GM19238 (cell line): ENCODE measurements at regions not wholly inside any gene's neighbourhood (a gene's known extent, or its start where the extent isn't known, plus 50 kb on each side); places are given as distances from the start of the nearest gene placed in this dataset.
"Not testable (repeated sequence)": the region's sequence is repeated elsewhere in the genome, so short reads cannot be mapped to it uniquely, and the experiment has no call there.

Source experiments
- DNase-seq: peaks from one replicate; pipeline ENCODE4 v3.0.0; 2011; ENCODE audit warnings: low spot score; ENCODE audit not compliant: insufficient read length

GRCh38 chr9:126166866-126167265 lies 159.8 kb upstream of the MVB12B start:
- no peak for DNase-seq

- no peak for DNase-seq
Observed at GRCh38 chr9:126169736-126170135, 156.9 kb upstream of the MVB12B start.

- DNase-seq, result no peak
Observed at GRCh38 chr9:126170286-126170823, 156.3 kb upstream of the MVB12B start.

- no peak for DNase-seq
Observed at GRCh38 chr9:126171641-126172040, 155.0 kb upstream of the MVB12B start.

- DNase-seq, result no peak
Observed at GRCh38 chr9:126173401-126173800, 153.2 kb upstream of the MVB12B start.

GRCh38 chr9:126173929-126174328 lies 152.7 kb upstream of the MVB12B start:
- no peak for DNase-seq

- DNase-seq, result no peak
Observed at GRCh38 chr9:126183266-126183665, 143.4 kb upstream of the MVB12B start.

GRCh38 chr9:126190994-126191393 lies 135.6 kb upstream of the MVB12B start:
- not testable (repeated sequence) for DNase-seq

- no peak for DNase-seq
Observed at GRCh38 chr9:126198854-126199253, 127.8 kb upstream of the MVB12B start.

GRCh38 chr9:126203313-126203712 lies 123.3 kb upstream of the MVB12B start:
- DNase-seq, result no peak

GRCh38 chr9:126204197-126204596 lies 122.4 kb upstream of the MVB12B start:
- DNase-seq, result no peak

GRCh38 chr9:126204708-126205225 lies 121.9 kb upstream of the MVB12B start:
- DNase-seq, result no peak

GRCh38 chr9:126205265-126205664 lies 121.4 kb upstream of the MVB12B start:
- DNase-seq, result no peak

GRCh38 chr9:126205845-126206498 lies 120.7 kb upstream of the MVB12B start:
- no peak for DNase-seq

- no peak for DNase-seq
Observed at GRCh38 chr9:126207256-126207655, 119.4 kb upstream of the MVB12B start.

- no peak for DNase-seq
Observed at GRCh38 chr9:126208216-126208758, 118.3 kb upstream of the MVB12B start.

GRCh38 chr9:126211441-126212074 lies 115.1 kb upstream of the MVB12B start:
- DNase-seq, result no peak

GRCh38 chr9:126215486-126215885 lies 111.1 kb upstream of the MVB12B start:
- no peak for DNase-seq

- no peak for DNase-seq
Observed at GRCh38 chr9:126216826-126217225, 109.8 kb upstream of the MVB12B start.

- no peak for DNase-seq
Observed at GRCh38 chr9:126217250-126217653, 109.4 kb upstream of the MVB12B start.

- no peak for DNase-seq
Observed at GRCh38 chr9:126217797-126218196, 108.8 kb upstream of the MVB12B start.

GRCh38 chr9:126218359-126219125 lies 108.1 kb upstream of the MVB12B start:
- DNase-seq, result no peak
